HG02852 (cell line): ENCODE measurements at regions not wholly inside any gene's neighbourhood (a gene's known extent, or its start where the extent isn't known, plus 50 kb on each side); places are given as distances from the start of the nearest gene placed in this dataset.

Experiments
- ATAC-seq: cut with Tn5 transposase; IDR thresholded peaks from one replicate; pipeline ENCODE4 v1.9.1; 2021; ENCODE audit warnings: mild to moderate bottlenecking, moderate library complexity; ENCODE audit not compliant: unreplicated experiment

DNA sequence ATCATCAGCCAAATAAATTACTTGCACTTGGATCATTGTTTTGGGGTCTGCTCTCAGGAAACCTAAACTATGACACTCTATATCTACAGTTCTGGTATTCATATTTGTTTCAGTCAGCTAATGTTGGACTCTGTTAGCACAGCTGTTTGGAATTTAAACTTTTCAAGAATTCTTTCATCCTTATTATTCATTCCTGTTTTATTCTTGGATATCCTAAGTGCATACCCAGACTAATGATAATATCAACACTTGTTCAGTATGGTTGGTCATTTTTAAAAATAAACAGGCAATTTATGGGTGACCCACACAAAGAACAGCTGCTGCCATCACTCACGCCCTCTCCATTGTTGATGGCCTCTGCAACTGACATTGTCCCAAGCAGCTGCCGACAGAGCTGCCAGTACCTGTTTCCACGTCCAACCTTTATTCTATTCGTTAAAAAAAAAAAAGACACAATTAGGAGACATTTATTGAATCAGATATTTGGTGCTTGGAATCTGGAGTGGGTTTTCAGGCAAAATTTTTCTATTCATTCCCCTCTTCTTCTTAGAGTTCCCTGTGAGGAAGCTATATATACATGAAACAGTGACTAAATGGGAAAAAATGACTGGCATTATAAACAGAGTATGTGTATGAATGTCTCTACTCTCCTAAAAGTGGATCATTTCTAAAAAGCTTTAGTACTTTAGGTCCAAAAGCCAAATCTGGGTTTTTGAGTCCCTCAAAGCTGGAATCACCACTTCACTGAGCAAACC is 252.1 kb upstream of the NAV3 start:
- ATAC-seq: no peak

- no peak for ATAC-seq
Measured at GRCh38 chr12:77577791-77578190, 252.9 kb upstream of the NAV3 start.

DNA sequence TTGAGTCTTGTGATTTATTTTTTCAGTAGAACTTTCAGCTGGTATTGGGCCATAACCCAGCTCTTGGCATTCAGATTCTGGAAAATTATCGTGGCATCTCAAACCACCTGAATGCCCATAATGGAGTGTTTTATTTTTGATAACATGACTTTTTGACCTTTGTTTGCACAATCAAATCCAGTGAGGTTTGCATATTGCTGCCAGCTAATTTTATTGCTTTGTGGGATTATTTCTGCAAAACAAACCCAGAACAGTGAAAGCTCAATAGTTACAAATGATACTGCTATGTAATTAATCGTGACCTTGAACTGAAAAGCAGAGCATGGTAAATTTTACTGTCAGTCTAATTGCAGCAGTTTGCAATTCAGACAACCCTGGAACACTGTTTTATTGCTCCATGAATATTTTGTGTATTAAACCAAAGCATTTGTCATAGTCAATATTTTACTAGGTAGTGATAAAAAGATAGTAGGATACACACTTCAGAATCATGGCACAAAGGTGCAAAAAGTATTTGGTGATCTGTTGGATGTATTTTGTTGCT is 255.2 kb upstream of the NAV3 start:
- ATAC-seq: no peak

- no peak for ATAC-seq
Measured at GRCh38 chr12:77572371-77572770, 258.3 kb upstream of the NAV3 start.

DNA sequence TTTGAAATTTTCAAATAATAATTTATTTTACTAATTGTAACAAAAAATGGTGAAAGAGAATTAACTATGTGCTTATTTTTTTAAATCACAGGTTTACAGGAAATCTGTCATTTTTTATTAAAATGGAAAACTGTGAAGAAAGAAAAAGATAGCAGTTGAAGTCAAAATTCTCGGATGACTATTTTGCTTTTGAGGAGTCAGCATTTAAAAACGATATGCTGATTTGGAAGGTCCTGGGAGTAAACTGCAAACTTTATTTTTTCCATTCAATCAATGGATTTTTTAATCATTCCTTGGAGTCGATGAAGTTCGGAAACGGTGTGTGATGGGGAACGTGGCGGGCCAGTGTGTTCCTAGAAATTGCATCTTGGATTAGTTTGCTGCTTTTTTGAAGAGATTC is 258.9 kb upstream of the NAV3 start:
- no peak for ATAC-seq

GRCh38 chr12:77571127-77571526 is 259.6 kb upstream of the NAV3 start:
- ATAC-seq: no peak

DNA sequence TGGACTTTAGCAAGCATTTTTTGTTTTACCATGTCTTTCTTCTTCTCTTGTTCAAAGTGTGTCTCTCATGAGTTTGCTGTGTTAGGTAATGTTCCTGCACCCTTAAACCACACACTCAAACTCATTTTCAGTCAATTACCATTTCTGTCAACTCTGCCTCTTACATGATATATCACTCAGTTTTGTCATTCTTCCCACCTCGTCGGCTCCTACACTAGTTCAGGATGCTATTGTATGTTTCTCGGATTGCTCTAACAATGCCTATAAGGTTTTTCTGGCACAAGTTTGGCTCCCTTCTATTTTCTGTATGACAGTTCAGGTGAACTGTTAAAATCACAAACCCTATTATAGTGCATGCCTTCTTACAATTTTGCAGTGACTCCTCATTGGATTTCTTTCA is 260.8 kb upstream of the NAV3 start:
- ATAC-seq: no peak

DNA sequence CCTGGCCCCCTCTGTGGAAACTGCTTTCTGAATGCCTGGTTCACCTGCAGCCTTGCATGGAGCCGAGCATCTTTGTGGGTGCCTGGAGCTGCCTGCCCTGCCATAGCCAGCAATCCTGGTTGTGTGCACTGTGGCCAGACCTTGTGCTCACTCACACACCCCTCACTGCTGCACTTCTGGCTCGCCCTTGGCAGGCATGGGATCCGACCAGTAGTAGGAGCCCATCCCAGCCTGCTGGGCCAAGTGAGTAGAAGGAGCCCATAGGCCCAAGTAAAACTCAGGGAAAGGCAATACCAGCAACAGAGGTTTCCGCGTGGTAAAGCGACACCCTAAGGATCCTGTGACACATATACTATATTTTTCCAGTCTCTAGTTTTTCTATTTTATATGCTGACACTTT is 270.0 kb upstream of the NAV3 start:
- no peak for ATAC-seq

DNA sequence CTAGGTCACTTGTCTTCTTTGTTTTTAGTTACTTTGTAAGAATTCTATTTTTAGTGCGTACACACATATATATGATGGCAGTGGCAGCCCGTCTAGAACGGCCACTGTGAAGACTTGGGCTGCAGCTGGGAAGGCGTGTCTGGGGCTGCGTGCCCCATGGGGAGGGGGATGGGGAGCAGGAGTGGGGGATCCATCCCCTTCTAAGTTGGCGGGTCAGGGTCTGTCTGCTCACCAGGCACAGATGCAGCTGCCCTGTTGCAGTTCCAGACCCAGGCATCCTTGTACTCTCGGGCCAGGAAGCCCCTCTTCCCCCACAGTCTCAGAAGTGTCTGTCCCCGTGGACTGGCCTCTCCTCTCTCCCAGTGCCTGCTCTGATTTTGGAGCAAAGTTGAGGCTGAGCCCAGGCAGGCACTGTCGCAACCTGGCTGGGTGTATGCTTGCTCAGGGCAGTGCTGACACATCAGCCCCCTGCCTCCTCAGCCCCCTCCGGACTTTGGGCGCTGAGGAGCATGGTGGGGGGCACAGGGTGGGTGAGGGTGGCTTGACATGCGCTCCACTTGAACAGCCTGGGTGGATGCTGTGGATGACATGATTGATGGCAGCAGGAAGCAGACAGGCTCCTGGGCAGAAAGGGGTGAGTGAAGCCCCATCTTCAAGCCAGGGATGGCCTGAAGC is 271.2 kb upstream of the NAV3 start:
- ATAC-seq: no peak

DNA sequence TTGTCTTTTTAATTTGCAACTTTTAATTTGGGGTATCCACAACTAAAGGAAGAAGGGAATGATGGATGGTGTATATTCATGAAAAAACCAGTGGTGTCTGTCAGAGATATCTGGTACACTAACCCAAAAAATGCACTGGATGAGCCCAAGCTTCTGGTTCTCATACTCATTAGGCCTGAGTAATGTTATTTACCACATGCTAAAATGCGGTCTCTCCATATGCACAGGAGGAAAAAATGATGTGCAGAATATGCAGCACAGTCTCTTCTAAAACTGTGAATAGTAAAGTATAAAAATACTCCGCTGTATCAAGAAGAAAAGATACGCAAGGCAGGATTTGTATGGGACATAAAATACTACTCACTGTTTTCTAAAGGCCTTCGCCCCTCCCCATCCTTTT is 275.6 kb upstream of the NAV3 start:
- ATAC-seq: no peak

DNA sequence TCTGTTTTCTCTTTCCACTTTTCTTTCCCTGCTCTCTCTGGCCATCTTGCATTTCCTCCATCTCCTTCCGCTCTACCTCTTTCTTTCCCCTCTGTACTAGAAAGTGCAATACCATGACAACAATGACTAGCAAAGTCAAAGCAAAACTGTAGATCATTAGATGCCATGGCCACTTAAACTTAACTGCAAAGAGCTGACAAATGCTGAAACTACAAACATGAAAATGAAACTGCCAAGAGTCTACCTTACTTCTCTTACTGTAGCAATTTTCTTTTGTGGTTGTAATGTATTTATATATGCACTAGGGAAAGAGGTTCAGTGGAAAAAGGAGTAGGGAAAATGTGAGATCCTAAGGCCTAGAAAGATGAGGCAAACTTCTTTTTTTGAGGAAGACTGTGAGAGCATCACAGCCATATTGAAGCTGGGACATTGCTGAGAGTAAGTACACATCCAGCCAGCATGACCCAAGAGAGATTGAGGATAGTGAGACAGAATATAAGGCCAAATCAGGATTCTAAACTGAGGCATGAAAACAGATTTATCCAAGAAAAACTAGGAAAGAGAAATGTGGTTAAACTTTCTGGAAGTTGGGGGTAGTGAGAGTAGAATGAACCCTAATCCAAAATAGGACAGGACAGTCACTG is 276.6 kb upstream of the NAV3 start:
- peak; percentile 99 for ATAC-seq

GRCh38 chr12:77549383-77550128 is 281.1 kb upstream of the NAV3 start:
- ATAC-seq: no peak

DNA sequence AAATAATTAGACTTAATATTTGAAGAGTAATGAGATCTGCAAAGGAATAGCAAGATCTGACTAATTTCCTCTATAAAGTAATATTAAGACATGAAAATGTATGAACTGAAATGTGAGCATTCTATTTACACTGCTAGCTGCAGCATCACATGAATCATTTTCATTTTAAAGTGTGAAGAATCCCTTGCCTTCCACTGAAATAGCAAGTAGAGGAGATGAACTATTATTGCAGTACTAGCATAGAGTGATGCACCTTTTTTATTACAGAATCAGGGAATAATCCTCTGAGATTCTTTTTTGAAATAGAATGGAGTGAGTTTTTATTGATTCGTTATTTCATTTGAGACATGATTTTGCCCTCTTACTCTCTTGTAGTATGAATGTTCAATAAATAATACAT is 281.9 kb upstream of the NAV3 start:
- no peak for ATAC-seq

DNA sequence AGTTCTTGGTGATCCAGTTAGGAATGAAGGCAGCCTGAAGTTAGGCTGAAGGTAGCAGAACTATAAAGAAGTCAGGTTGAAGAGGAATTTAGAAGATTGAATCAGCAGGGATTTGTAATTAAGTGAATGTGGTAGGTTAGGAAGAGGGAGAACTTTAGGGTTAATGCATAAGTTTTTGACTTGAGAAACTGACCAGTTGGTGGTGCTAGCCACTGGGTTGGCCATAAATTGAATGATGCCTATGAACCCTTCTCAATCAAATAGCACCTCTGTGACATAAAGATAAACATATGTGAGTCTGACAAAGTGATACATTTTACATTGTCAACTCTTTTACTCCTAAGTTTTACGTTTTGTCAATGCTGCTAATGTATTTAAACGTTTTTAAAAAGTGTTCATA is 290.6 kb upstream of the NAV3 start:
- ATAC-seq: no peak

GRCh38 chr12:77537663-77538062 is 293.0 kb upstream of the NAV3 start:
- no peak for ATAC-seq

GRCh38 chr12:77535734-77536133 is 295.0 kb upstream of the NAV3 start:
- no peak for ATAC-seq

GRCh38 chr12:77531912-77532311 is 298.8 kb upstream of the NAV3 start:
- ATAC-seq: no peak

- ATAC-seq: no peak
Measured at GRCh38 chr12:77522247-77522646, 308.4 kb upstream of the NAV3 start.

DNA sequence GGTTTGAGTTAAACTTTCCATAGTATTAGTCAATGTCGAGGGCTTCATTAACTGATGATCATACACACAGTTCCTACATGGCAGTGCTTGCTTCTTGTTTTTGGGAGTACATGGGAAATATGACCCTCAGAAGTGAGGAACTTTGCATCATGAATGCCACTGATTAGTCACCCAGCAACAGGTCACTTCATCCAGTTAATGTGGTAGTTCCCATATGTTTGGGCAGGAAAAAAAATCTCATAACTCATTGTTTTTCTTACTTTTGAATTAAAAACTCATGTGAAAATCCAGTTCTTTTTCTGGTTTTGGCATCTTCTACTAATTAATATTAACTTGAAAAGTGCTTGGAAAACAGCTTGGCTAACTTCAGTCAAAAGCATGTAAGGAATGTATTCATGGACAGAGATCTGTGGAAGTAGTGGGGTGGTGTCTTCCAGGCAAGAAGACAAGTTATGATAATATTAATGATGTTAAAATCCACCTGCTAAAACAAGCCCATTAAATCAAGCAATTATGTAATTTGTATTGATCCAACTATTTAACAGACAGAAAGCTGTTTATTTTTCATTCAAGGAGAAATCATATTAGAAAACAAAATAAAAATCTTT is 309.1 kb upstream of the NAV3 start:
- ATAC-seq: no peak

- no peak for ATAC-seq
Measured at GRCh38 chr12:77514511-77514910, 316.2 kb upstream of the NAV3 start.

- ATAC-seq: no peak
Measured at GRCh38 chr12:77510985-77511384, 319.7 kb upstream of the NAV3 start.
